Endothelial cell of umbilical vein (primary cell): ENCODE measurements at regions not wholly inside any gene's neighbourhood (a gene's known extent, or its start where the extent isn't known, plus 50 kb on each side); places are given as distances from the start of the nearest gene placed in this dataset.

ENCODE experiments used
- BruUV-seq: library from RNA; stranded (reverse); fragments of 400-500 nt; replicated peaks from 2 replicates; lab custom pipeline; 2021; lab: Mats Ljungman, UMichigan
- CTCF ChIA-PET: fragments of 300-600, 350-600 bp; sonication (Branson Sonifier 250); formaldehyde crosslinking; loops from one replicate; lab custom pipeline; 2021; ENCODE audit warnings: antibody characterized with exemption, inconsistent platforms; lab: Charles Lee
- POLR2A ChIA-PET: fragments of 300-600, 350-600 bp; sonication (Branson Sonifier 250); formaldehyde crosslinking; loops from one replicate; lab custom pipeline; 2021; ENCODE audit warnings: antibody characterized with exemption, inconsistent platforms; lab: Charles Lee
- DNase-seq: peaks from one replicate; pipeline ENCODE4 v3.0.0-alpha.2; 2011; ENCODE audit warnings: low read depth, low spot score
- FAIRE-seq: peaks from 2 replicates; lab custom pipeline; 2011; peaks lifted over from hg19 to GRCh38; lab: Jason Lieb, UNC
- H2AFZ ChIP-seq: 2 replicates; pipeline ENCODE4 v1.6.0; 2012; ENCODE audit warnings: low read depth, low read length, control low read depth, inconsistent platforms
- H3K27ac ChIP-seq: 2 replicates; pipeline ENCODE4 v1.5.1; 2011; ENCODE audit warnings: low read depth, mild to moderate bottlenecking, control low read depth, low read length, moderate library complexity; ENCODE audit not compliant: insufficient read depth
- H3K27me3 ChIP-seq, 2 experiments: 2 replicates each; pipeline versions ENCODE4 v1.6.0 to v1.6.1; 2011; ENCODE audit warnings: low read length in 2 of 2, mixed read lengths in 1 of 2; ENCODE audit not compliant: control insufficient read depth in 2 of 2, insufficient read depth in 2 of 2
- H3K36me3 ChIP-seq, 2 experiments: 2 replicates in 1 of 2; 3 replicates in 1 of 2; pipeline ENCODE4 v1.5.1; 2011; ENCODE audit warnings: low read length in 2 of 2, mild to moderate bottlenecking in 1 of 2, moderate library complexity in 1 of 2; ENCODE audit not compliant: control insufficient read depth in 2 of 2, insufficient read depth in 2 of 2; ENCODE audit errors: extremely low read depth in 1 of 2
- H3K4me1 ChIP-seq: 3 replicates; pipeline ENCODE4 v1.5.1; 2011; ENCODE audit warnings: mild to moderate bottlenecking, low read length; ENCODE audit not compliant: control insufficient read depth, insufficient read depth; ENCODE audit errors: extremely low read depth
- H3K4me2 ChIP-seq: 2 replicates; pipeline ENCODE4 v1.6.1; 2011; ENCODE audit warnings: low read length, control low read depth, mixed read lengths; ENCODE audit not compliant: insufficient read depth
- H3K4me3 ChIP-seq, 3 experiments: fragments of 200-600 bp in 1 of 3; sonication (generic), shearing (Covaris generic) in 1 of 3; replicated peaks in 1 of 3; 2 replicates each; pipeline ENCODE4 v1.5.1; 2011 to 2016; ENCODE audit warnings: control low read depth in 3 of 3, low read length in 3 of 3, mild to moderate bottlenecking in 2 of 3, inconsistent platforms in 1 of 3, low read depth in 1 of 3, moderate library complexity in 1 of 3; ENCODE audit not compliant: insufficient read depth in 1 of 3
- H3K79me2 ChIP-seq: 2 replicates; pipeline ENCODE4 v1.6.0; 2012; ENCODE audit warnings: low read length, inconsistent platforms; ENCODE audit not compliant: control insufficient read depth, insufficient read depth
- H3K9ac ChIP-seq: replicated peaks from 2 replicates; pipeline ENCODE3; 2011; ENCODE audit warnings: low read length, control low read depth; ENCODE audit not compliant: insufficient read depth; ENCODE audit errors: extremely low read depth
- H3K9me1 ChIP-seq: replicated peaks from 3 replicates; pipeline ENCODE4 v1.6.0; 2011; ENCODE audit warnings: mild to moderate bottlenecking, low read length; ENCODE audit not compliant: control insufficient read depth, insufficient read depth; ENCODE audit errors: extremely low read depth
- H3K9me3 ChIP-seq: replicated peaks from 2 replicates; pipeline ENCODE4 v1.5.1; 2012; ENCODE audit warnings: low read length, inconsistent platforms; ENCODE audit not compliant: control insufficient read depth, insufficient read depth
- H4K20me1 ChIP-seq: replicated peaks from 2 replicates; pipeline ENCODE3; 2011; ENCODE audit warnings: mild to moderate bottlenecking, low read length; ENCODE audit not compliant: control insufficient read depth, insufficient read depth; ENCODE audit errors: extremely low read depth
- CTCF ChIP-seq, 2 donors: IDR thresholded peaks; 1 replicate in 1 of 2; 2 replicates in 1 of 2; pipeline ENCODE4 v1.5.1; 2011; ENCODE audit warnings: low read length in 2 of 2, mild to moderate bottlenecking in 2 of 2, moderate library complexity in 2 of 2, control low read depth in 1 of 2, inconsistent platforms in 1 of 2, low read depth in 1 of 2; ENCODE audit not compliant: insufficient read depth in 1 of 2; ENCODE audit errors: extremely low read depth in 1 of 2
- EZH2 ChIP-seq: IDR thresholded peaks from 2 replicates; pipeline ENCODE4 v1.6.1; 2012; ENCODE audit warnings: borderline replicate concordance, low read depth, mild to moderate bottlenecking, moderate library complexity, low read length, inconsistent platforms; ENCODE audit not compliant: severe bottlenecking
- FOS ChIP-seq: IDR thresholded peaks from 2 replicates; pipeline ENCODE4 v1.6.1; 2011; ENCODE audit warnings: mild to moderate bottlenecking, low read length, moderate library complexity, borderline replicate concordance; ENCODE audit not compliant: insufficient read depth
- GATA2 ChIP-seq: IDR thresholded peaks from 2 replicates; pipeline ENCODE4 v1.7.0; 2011; ENCODE audit warnings: low read depth, mild to moderate bottlenecking, moderate library complexity, mixed read lengths, low read length; ENCODE audit not compliant: insufficient read length, insufficient read depth
- JUN ChIP-seq: IDR thresholded peaks from 2 replicates; pipeline ENCODE4 v1.6.1; 2011; ENCODE audit warnings: borderline replicate concordance, low read depth; ENCODE audit not compliant: insufficient read length, insufficient read depth
- MYC ChIP-seq: IDR thresholded peaks from one replicate; pipeline ENCODE4 v1.6.1; 2011; ENCODE audit warnings: mild to moderate bottlenecking, low read depth, low read length
- POLR2A ChIP-seq: IDR thresholded peaks from 2 replicates; pipeline ENCODE4 v1.6.1; 2012; ENCODE audit warnings: low read depth, mild to moderate bottlenecking, control low read depth, low read length
- POLR2AphosphoS5 ChIP-seq: IDR thresholded peaks from 2 replicates; pipeline ENCODE4 v1.6.1; 2012; ENCODE audit warnings: low read depth, mild to moderate bottlenecking, control low read depth, low read length, moderate library complexity; ENCODE audit not compliant: insufficient read depth
- dilution Hi-C: fragments of 300-500 bp; cut with MboI; formaldehyde crosslinking; loops from one replicate; pipeline ENCODE4 v1.15.0; 2019; ENCODE audit warnings: low sequenced_read_pairs; ENCODE audit not compliant: extremely low pct_ligation_motif_present
- intact Hi-C: fragments of 100-400 bp; cut with micrococcal nuclease; formaldehyde crosslinking; loops from one replicate; pipeline ENCODE4 v1.10.0; 2022
- TF ChIP-seq, protein P1 (sequence below): IDR thresholded peaks from 2 replicates; pipeline ENCODE4 v1.6.1; 2011; ENCODE audit not compliant: insufficient read depth, insufficient read length

DNA sequence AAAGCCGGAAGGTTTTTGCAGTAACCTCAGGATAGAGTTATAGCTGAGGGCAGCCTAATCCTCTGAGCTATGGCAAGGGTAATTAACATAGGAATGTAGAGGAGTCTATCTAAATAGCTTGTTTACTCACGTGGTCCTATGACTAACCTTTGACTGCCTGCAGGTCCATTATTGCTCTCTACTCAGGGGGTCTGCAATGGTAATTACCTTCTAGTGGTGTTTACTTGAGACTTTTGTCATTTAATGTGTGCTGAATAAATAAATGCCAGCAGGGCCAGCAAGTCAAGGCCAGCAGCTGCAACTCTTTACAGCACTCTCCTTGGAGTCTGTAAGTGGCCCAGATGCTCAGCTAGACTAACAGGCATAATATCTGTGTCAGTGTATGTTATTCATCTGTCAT lies 212.7 kb upstream of the FMR1 start:
- H4K20me1 ChIP-seq = no peaks in the 10 kb centered on the region
- ChIA-PET POLR2A (no interaction called here), CTCF (no interaction called here)
- no peak overlapping the region for H3K4me3 ChIP-seq
- H3K79me2 ChIP-seq = no peaks in the 10 kb centered on the region
- H3K9ac ChIP-seq = no peak overlapping the region
- no peak overlapping the region for H2AFZ ChIP-seq
- H3K9me3 ChIP-seq = no peaks in the 10 kb centered on the region
- no peak for FAIRE-seq
- dilution Hi-C loops (no loop called here), intact Hi-C loops (no loop called here)
- no peak for DNase-seq
- no peaks in the 10 kb centered on the region for H3K9me1 ChIP-seq
- no TSS peak for BruUV-seq
- H3K27ac ChIP-seq = no peak overlapping the region
- H3K36me3 ChIP-seq = no peaks in the 10 kb centered on the region
- H3K4me1 ChIP-seq = no peaks in the 10 kb centered on the region
- no peaks in the 10 kb centered on the region for H3K27me3 ChIP-seq
- TF ChIP-seq POLR2A (no peak), EZH2 (no peak), MYC (no peak), GATA2 (no peak), POLR2AphosphoS5 (no peak), CTCF (IDR thresholded peaks at IDR 0.05; ENCODE audit: extremely low read depth in 1 of 2, insufficient read depth in 1 of 2, low read depth in 1 of 2, low read length in 2 of 2) (no peak), JUN (no peak), FOS (no peak)
- TF ChIP-seq, protein P1, sequence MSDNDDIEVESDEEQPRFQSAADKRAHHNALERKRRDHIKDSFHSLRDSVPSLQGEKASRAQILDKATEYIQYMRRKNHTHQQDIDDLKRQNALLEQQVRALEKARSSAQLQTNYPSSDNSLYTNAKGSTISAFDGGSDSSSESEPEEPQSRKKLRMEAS = no peak
- H3K4me2 ChIP-seq = no peak overlapping the region
